ENCODE measurements at regions not wholly inside any gene's neighbourhood (a gene's known extent, or its start where the extent isn't known, plus 50 kb on each side); places are given as distances from the start of the nearest gene placed in this dataset.

DNA sequence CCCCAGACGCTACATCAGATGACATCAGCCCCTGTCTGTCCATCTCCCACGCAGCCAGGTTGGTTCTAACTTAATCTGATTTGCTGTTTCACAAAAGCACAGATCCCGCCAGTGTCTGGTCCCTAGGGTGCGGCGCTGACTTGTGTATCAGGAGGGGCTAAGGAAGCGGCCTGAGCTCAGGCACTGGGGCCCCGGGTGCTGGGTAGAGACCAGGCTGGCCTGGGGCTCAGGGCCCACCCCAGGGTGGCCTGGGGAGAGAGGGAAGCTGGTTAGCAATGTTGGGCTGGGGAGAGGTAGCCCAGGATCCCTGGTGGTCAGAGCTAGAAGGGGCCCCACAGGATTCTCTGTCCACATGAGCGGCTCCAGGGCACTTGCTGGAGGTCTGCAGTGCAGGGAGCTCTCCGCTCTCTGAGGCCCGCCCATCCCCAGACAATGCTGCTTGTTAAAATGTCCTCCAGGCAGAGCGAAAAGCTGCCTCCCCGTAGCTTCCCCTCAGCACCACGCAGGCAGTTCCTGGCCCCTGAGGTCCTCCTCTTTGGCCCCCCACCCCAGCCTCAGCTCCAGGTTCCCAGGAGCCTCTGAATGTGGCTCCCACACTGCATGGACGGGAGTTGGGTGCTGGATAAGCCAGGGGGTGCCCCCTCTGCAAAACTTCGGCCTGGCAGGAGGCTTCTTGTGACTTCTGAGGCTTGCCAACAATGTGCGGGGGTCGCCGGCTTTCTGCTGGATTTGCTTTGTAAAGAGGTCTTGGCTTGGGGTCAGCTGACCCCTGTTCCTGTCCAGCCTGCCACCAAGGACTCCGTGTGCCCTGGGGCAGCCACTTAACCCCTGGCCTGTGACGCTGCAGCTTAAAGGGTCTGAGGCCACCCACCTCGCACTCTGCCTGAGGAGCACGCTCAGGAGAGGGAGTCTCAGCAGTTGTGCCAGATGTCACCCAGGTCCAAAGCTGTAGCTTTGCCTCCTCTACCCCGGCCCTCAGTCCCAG, 112.9 kb downstream of the CPZ start:
- H3K27me3 ChIP-seq = peaks cover 0 to 16% of the 10 kb centered on the region in 2 donors
- no peak for TF ChIP-seq POLR2A (IDR thresholded peaks at IDR 0.05)
- TF ChIP-seq, protein P1, sequence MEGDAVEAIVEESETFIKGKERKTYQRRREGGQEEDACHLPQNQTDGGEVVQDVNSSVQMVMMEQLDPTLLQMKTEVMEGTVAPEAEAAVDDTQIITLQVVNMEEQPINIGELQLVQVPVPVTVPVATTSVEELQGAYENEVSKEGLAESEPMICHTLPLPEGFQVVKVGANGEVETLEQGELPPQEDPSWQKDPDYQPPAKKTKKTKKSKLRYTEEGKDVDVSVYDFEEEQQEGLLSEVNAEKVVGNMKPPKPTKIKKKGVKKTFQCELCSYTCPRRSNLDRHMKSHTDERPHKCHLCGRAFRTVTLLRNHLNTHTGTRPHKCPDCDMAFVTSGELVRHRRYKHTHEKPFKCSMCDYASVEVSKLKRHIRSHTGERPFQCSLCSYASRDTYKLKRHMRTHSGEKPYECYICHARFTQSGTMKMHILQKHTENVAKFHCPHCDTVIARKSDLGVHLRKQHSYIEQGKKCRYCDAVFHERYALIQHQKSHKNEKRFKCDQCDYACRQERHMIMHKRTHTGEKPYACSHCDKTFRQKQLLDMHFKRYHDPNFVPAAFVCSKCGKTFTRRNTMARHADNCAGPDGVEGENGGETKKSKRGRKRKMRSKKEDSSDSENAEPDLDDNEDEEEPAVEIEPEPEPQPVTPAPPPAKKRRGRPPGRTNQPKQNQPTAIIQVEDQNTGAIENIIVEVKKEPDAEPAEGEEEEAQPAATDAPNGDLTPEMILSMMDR (IDR thresholded peaks at IDR 0.05) = no peak
- WGBS, 2 donors = 43 to 59% methylated on average over 6 to 13 of the region's 23 CpGs

DNA sequence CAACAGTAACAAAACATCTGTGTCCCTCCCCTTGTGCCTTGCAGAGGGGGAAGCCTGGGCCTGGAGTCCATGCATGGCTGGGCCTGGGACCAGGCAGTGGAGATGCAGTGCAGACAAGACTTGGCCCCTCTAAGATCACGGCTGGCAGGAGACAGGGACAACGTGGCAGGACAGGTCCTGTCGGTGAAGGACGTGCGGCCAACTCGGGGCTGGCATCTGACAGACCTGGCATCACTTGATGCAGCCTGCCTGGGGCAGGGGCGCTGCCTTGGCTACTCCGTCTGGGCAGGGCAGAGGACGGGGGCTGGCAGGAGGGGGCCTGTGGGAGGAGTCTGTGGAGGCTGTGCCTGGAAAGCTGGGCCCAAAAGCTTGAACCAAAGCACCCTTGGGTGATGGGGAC, 112.1 kb downstream of the CPZ start:
- TF ChIP-seq POLR2A (IDR thresholded peaks at IDR 0.05) (no peak), EP300 (IDR thresholded peaks at IDR 0.05) (no peak)
- TF ChIP-seq, protein P1 (IDR thresholded peaks at IDR 0.05) = no peak
- Histone ChIP-seq H3K4me1 (no peaks in the 10 kb centered on the region), H3K36me3 (no peaks in the 10 kb centered on the region), H3K27me3 (peaks cover 0 to 16% of the 10 kb centered on the region in 2 donors), H3K4me3 (no peak overlapping the region), H3K9me3 (peaks cover 0 to 13% (median 0%) of the 10 kb centered on the region in 4 donors), H3K27ac (no peak overlapping the region)
- no peak for DNase-seq (ENCODE audit: low spot score in 2 of 2)
- WGBS, 2 donors = 78 to 83% methylated on average over 8 to 9 of the region's 9 CpGs

More for the DNA sequence above, 112.9 kb downstream of the CPZ start:
- no peak overlapping the region for H3K4me3 ChIP-seq
- no peaks in the 10 kb centered on the region for H3K4me1 ChIP-seq
- H3K36me3 ChIP-seq = no peaks in the 10 kb centered on the region
- peaks cover 0 to 20% (median 0%) of the 10 kb centered on the region in 4 donors for H3K9me3 ChIP-seq
- peak in 1 of 2 donors; percentile 8 for DNase-seq (ENCODE audit: low spot score in 2 of 2)
- H3K27ac ChIP-seq = no peak overlapping the region

DNA sequence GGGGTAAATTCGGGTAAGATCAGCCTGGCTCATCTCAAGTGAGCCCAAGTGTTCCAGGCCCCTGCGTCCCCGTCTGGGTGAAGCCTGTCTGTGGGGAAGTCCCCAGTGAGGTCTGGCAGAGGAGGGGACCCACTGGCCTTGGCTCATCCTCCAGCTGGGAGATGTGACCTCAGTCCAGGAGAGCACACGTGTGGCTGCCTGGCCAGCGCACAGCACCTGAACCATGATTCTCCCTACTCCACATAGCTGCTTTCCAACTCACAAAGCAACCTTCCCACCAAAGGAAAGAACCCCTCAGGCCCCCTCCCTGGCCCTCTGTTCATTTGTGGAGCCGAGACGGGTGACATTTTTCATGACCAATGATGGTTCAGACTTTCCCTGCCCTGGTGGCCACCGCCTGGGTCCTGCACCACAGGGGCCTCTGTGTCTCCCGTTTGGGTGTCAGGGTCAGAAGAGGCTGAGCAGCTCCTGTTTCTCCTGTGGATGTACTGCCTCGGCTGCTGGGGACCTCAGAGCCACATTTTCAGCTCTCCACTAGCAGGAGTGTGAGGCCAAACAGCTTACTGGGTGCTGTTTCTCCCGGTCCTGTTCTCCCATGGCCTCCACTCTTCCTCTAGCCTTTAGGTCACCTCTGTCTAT, 111.4 kb downstream of the CPZ start:
- H3K36me3 ChIP-seq = no peaks in the 10 kb centered on the region
- DNase-seq (ENCODE audit: low spot score in 2 of 2) = no peak
- 55 to 66% methylated on average over 9 to 11 of the region's 11 CpGs for WGBS, 2 donors
- H3K4me1 ChIP-seq = no peaks in the 10 kb centered on the region
- TF ChIP-seq POLR2A (IDR thresholded peaks at IDR 0.05) = no peak
- TF ChIP-seq, protein P1 (IDR thresholded peaks at IDR 0.05) = no peak
- no peak for TF ChIP-seq EP300 (IDR thresholded peaks at IDR 0.05)
- H3K9me3 ChIP-seq = peaks cover 0 to 8% (median 0%) of the 10 kb centered on the region in 4 donors
- peaks cover 0 to 16% of the 10 kb centered on the region in 2 donors for H3K27me3 ChIP-seq
- H3K4me3 ChIP-seq = no peak overlapping the region
- H3K27ac ChIP-seq = no peak overlapping the region

DNA sequence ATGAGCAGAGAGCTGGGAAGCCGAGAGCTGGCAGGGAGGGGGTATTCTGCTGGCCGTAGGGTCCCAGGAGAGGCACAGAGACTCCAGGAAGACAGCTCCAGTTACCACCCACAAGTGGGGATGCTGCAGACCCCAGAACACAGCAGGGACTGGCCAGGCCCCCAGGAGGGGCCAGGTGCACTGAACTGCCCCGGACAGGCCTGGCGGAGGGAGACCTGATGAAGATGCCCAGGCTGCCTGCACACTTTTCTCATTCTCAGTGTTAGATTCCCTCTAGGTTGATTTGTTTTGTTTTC, 110.8 kb downstream of the CPZ start:
- TF ChIP-seq, protein P1 (IDR thresholded peaks at IDR 0.05) = no peak
- TF ChIP-seq EP300 (IDR thresholded peaks at IDR 0.05) (no peak), POLR2A (IDR thresholded peaks at IDR 0.05) (no peak)
- Histone ChIP-seq H3K36me3 (no peaks in the 10 kb centered on the region), H3K9me3 (peaks cover 0 to 2% (median 0%) of the 10 kb centered on the region in 4 donors), H3K27me3 (peaks cover 0 to 16% of the 10 kb centered on the region in 2 donors), H3K27ac (no peak overlapping the region), H3K4me1 (no peaks in the 10 kb centered on the region), H3K4me3 (no peak overlapping the region)
- DNase-seq (ENCODE audit: low spot score in 2 of 2) = no peak
- 60 to 61% methylated on average over 4 of the region's 4 CpGs for WGBS, 2 donors

Data from tibial nerve (tissue), 4 donors.